HEK293 (cell line): ENCODE measurements at regions not wholly inside any gene's neighbourhood (a gene's known extent, or its start where the extent isn't known, plus 50 kb on each side); places are given as distances from the start of the nearest gene placed in this dataset.

ENCODE experiments used
- FEZF1 ChIP-seq: fragments of 450-650 bp; formaldehyde crosslinking; IDR thresholded peaks from 2 replicates; pipeline ENCODE4 v1.5.1; 2016; ENCODE audit warnings: missing biosample characterization, missing genetic modification characterization
- ZNF549 ChIP-seq: fragments of 450-650 bp; IDR thresholded peaks from 2 replicates; pipeline ENCODE4 v1.5.1; 2018; ENCODE audit warnings: missing biosample characterization, missing genetic modification characterization, mild to moderate bottlenecking, inconsistent platforms, moderate library complexity
- ZNF654 ChIP-seq: fragments of 450-650 bp; formaldehyde crosslinking; IDR thresholded peaks from 2 replicates; pipeline ENCODE4 v1.5.1; 2016; ENCODE audit warnings: low read depth, missing biosample characterization, missing genetic modification characterization
- TF ChIP-seq, protein P1 (sequence below): fragments of 450-650 bp; formaldehyde crosslinking; IDR thresholded peaks from 2 replicates; pipeline ENCODE4 v1.5.1; 2016; ENCODE audit warnings: missing biosample characterization, missing genetic modification characterization
- TF ChIP-seq, protein P2 (sequence below): fragments of 450-650 bp; formaldehyde crosslinking; IDR thresholded peaks from 2 replicates; pipeline ENCODE4 v1.5.1; 2016; ENCODE audit warnings: missing biosample characterization, missing genetic modification characterization

DNA sequence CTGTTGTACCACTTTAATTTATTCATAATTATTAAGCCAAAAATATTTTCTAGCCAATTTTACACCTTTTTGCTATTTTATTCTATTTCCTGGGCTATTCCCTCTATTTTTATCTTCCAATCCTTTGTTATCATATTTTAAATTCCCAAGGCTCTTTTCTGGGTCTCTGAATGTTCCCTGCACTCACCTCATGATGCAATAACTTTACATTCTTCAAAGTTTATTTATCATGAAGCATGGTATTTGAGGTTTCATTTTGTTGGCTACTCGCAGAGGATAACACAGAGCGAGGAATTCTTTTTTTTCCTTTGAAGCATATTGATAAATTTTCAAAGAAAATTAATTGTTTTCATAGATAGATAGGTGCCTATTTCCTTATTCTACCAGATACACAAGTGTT lies 489.8 kb upstream of the TMPRSS15 start:
- TF ChIP-seq, protein P1, sequence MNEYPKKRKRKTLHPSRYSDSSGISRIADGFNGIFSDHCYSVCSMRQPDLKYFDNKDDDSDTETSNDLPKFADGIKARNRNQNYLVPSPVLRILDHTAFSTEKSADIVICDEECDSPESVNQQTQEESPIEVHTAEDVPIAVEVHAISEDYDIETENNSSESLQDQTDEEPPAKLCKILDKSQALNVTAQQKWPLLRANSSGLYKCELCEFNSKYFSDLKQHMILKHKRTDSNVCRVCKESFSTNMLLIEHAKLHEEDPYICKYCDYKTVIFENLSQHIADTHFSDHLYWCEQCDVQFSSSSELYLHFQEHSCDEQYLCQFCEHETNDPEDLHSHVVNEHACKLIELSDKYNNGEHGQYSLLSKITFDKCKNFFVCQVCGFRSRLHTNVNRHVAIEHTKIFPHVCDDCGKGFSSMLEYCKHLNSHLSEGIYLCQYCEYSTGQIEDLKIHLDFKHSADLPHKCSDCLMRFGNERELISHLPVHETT = no peak
- TF ChIP-seq, protein P2, sequence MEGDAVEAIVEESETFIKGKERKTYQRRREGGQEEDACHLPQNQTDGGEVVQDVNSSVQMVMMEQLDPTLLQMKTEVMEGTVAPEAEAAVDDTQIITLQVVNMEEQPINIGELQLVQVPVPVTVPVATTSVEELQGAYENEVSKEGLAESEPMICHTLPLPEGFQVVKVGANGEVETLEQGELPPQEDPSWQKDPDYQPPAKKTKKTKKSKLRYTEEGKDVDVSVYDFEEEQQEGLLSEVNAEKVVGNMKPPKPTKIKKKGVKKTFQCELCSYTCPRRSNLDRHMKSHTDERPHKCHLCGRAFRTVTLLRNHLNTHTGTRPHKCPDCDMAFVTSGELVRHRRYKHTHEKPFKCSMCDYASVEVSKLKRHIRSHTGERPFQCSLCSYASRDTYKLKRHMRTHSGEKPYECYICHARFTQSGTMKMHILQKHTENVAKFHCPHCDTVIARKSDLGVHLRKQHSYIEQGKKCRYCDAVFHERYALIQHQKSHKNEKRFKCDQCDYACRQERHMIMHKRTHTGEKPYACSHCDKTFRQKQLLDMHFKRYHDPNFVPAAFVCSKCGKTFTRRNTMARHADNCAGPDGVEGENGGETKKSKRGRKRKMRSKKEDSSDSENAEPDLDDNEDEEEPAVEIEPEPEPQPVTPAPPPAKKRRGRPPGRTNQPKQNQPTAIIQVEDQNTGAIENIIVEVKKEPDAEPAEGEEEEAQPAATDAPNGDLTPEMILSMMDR (tag by site-specific recombination) = no peak
- TF ChIP-seq FEZF1 (tag by site-specific recombination) (no peak), ZNF549 (tag by site-specific recombination) (no peak), ZNF654 (no peak)
